Ovary (tissue), 3 donors: ENCODE measurements at regions not wholly inside any gene's neighbourhood (a gene's known extent, or its start where the extent isn't known, plus 50 kb on each side); places are given as distances from the start of the nearest gene placed in this dataset.

Source experiments
- CTCF ChIP-seq, 3 donors: fragments of 450-650 bp in 2 of 3; fragments of 200-600 bp in 1 of 3; IDR thresholded peaks; one replicate each; pipeline versions ENCODE4 v1.5.1 to v1.8.0; 2016 to 2022; ENCODE audit warnings: antibody characterized with exemption in 3 of 3, mild to moderate bottlenecking in 1 of 3
- EP300 ChIP-seq: sonication (generic); formaldehyde crosslinking; IDR thresholded peaks from one replicate; pipeline ENCODE4 v1.6.1; 2017; ENCODE audit warnings: antibody characterized with exemption
- POLR2A ChIP-seq: fragments of 450-650 bp; IDR thresholded peaks from one replicate; pipeline ENCODE4 v1.6.1; 2017; ENCODE audit warnings: antibody characterized with exemption, mild to moderate bottlenecking, moderate library complexity
- donor health status: DM: no; HTN: no; CAD: no.

- no peak for TF ChIP-seq POLR2A
- no peak for TF ChIP-seq CTCF (IDR thresholded peaks at IDR 0.05)
- no peak for TF ChIP-seq EP300
Observed at GRCh38 chr4:13087041-13087440, 397.1 kb downstream of the RAB28 start.
